H4 (cell line): ENCODE measurements at regions not wholly inside any gene's neighbourhood (a gene's known extent, or its start where the extent isn't known, plus 50 kb on each side); places are given as distances from the start of the nearest gene placed in this dataset.
A peak's percentile ranks its signal among the peaks of the same experiment; 100 is the strongest.
"Not testable (repeated sequence)": the region's sequence is repeated elsewhere in the genome, so short reads cannot be mapped to it uniquely, and the experiment has no call there.

Source experiments
- DNase-seq: peaks from one replicate; pipeline ENCODE4 v3.0.0-alpha.2; 2015; ENCODE audit warnings: low spot score

DNA sequence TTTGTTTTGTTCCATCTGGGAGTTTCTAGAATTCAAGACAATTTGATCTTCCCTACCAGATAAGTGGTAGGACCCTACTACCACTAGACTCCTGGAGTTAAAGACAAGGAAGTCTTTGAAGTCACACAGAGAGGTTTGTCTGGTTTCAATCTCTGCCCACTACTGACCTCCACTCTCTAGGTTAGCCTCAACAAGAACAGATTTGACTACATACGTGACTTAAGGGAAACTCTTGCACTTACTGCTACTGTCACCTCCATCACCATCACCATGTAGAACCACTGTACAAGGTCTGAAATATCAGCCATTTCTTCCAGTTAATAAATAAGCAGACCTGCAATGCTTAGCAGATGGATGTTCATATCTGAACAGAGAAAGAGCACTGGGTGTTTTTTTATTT, 148.3 kb upstream of the ARHGEF26 start:
- DNase-seq = no peak

- DNase-seq = no peak
These were observed 147.4 kb upstream of the ARHGEF26 start for GRCh38 chr3:153973722-153974265.

DNA sequence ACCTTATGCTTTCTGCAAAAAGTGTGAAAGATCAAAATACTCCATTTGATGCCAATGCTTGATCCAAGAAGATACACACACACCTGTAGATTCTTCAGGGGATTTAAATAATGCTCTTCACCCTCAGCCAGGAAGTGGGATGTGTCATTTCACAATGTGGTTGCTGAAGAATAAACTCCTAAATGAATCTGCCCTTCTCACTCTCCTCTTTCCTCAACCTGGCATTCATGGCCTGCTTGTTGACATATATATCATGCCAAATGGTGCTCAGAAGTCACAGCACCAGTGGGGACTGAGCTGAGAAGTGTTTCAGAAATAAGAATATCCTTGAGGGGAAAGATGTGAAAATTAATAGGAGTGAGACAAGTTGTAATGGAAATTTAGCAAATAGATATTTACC, 146.6 kb upstream of the ARHGEF26 start:
- no peak for DNase-seq

DNA sequence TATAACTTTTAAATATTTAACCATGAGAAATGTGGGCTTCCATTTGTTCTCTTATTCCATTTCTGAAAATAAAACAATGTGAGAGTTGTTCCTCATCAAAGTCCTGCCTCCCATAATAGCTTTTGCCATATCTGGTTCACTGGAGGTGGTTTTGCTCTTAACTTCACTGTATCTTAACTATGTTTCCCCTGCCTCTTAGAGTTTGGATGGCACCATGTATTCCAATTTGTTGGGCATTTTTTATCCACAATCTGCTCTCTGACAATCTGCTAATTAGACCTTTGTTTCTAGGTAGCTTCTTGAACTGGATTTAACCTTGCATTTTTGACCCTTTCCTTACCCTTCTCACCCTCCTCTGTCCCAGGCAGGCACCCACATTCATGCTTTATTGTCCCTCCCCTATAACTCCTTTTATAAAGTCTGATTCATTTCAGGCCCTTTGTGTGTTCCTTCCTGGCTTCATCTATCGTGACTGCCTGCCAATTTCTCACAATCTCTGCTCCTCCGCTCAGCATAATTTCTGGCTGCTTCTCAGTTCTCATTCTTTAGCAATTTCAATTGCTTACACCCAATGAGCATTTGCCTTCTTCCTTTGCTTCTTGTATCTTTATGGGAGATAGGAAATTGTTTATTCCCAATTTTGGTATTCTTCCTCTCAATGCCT, 144.2 kb upstream of the ARHGEF26 start:
- DNase-seq = no peak

- no peak for DNase-seq
These were observed 143.2 kb upstream of the ARHGEF26 start for GRCh38 chr3:153978006-153978405.

DNA sequence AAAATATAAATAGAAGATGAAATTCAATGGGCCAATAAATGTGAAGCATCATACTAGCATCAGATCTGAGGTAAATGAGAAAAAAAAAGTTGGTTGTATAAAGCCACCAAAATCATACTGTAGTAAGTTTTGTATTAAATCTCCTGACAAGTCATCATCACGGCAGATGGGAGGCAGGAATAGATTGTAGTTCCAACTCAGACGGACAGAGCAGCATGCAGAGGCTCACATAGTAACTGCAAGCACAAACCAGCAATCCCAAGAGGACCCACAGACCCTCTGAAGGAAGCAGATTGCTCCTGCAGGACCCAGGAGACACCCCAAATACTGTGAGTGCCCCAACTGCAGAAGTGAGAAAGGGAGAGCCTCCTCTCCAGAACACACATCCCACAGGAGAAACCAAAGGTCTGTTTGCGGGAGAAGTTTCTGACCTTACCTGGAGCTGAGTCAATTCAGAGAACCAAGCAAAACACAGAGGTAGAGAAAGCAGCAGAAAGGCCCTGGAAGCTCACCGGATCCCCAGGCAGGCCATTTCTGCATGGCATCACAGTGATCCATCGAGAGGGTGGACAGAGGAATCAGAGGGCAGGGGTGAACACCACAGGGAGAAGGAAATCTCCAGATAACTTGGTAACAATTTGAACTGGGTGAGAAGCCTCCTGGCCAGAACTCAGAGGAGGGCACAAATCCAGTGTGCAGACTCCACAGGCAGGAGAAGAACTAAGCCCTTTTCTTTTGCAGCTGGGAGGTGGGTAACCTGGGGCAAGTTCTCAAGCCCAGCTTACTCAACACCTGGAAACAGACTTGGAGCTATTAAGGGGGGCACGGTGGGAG, 141.6 kb upstream of the ARHGEF26 start:
- DNase-seq = no peak

GRCh38 chr3:153980252-153980590, 141.0 kb upstream of the ARHGEF26 start:
- DNase-seq = peak; percentile 61

GRCh38 chr3:153997364-153997763, 123.8 kb upstream of the ARHGEF26 start:
- DNase-seq = not testable (repeated sequence)

DNA sequence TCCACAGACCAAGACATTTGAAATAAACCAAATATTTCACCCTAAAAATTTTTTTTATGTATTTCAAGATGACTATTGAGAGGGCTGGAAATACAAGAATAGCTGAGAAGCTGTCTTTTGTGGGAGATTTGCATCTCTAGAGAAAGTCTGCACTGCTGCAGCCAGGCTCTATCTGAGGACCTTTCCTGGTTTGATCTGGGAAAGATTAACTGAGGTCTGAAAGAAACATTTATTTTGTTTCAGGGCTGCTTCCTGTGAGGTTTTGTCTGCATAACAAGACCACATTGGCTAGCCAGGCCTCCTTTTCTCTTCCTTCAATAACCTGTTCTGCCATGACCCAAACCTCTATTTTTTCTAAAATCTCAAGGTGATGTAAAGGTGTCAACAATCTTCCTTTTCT, 117.5 kb upstream of the ARHGEF26 start:
- DNase-seq = no peak

- no peak for DNase-seq
These were observed 110.2 kb upstream of the ARHGEF26 start for GRCh38 chr3:154011036-154011435.

- DNase-seq = no peak
These were observed 107.5 kb upstream of the ARHGEF26 start for GRCh38 chr3:154013736-154014135.

DNA sequence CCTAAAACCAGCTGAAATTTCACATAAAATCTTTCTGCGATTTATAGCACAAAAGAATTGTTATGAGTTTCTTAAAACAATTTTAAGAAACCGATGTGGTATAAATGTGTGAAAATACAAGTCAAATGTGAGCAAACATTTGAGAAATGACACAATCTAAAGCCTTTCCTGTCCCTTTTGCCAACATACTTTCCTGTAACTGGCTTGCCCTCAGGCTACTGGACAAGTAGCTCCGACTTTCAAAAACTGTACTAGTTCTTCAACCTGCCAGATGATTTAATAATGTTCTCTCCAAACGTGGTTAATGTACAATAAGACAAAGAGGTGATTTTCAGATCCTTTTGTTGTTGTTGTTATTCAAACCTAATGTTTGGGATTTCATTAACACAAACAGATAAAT, 105.9 kb upstream of the ARHGEF26 start:
- no peak for DNase-seq

DNA sequence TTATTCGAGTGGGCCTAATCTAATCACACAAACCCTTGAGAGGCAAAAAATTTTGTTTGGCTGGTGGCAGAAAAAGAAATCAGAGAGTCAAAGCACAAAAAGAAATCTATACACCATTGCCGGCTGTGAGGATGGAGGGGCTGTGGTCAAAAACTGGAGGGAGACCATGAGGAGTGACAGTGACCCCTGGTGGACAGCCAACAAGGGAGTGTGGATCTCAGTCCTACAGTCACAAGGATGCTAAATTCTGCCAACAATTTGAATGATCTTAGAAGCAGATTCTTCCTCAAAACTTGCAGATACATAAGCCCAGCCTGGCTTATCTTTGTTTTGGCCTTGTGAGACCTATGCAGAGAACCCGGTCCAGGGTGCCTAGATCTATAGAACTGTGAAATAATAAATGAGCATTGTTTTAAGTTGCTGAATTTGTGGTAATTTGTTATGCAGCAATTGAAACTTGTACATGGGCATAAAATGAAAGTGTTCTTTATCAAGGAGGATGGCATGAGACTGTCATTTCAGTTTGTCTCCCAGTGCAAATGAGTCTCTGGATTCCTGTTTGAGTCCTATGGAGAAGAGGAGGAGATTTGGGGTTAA, 103.0 kb upstream of the ARHGEF26 start:
- DNase-seq = peak; percentile 38

DNA sequence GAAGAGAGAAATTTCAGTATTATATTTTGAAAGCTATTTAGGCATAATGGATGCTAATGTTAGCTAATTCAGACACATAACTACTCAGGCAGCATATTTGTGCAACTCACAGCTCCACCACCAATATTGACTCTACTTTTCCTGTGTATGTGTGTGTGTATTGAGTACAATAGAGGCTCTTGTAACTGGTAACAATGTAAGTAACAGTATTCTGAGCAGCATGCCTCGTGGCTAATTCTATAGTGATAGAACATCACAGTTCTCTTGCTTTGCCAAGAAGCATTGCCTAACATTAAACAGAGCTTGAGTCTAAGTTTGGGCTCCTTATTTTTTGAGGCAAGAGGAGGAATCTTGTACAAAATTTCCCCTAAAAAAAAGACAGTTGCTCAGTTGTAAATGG, 98.6 kb upstream of the ARHGEF26 start:
- no peak for DNase-seq

DNA sequence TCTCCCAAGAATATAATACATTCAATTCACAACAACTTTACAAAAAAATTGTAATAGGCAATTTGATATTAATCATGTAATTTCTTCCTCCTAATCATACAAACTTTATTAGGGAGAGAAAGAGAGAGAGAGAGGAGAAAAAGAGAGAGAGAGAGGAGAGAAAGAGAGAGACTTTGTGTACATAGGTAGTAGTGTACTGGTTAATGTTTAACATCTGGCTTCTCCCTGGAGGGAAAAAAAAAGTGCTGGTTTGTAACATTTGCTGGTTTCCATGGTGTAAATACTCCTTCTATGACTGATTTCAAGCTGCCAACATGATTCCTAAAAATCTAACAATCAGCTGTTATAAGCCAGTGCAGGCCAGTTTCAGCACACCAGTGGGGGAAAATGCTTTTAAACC, 98.0 kb upstream of the ARHGEF26 start:
- no peak for DNase-seq

GRCh38 chr3:154025007-154025406, 96.2 kb upstream of the ARHGEF26 start:
- DNase-seq = no peak

DNA sequence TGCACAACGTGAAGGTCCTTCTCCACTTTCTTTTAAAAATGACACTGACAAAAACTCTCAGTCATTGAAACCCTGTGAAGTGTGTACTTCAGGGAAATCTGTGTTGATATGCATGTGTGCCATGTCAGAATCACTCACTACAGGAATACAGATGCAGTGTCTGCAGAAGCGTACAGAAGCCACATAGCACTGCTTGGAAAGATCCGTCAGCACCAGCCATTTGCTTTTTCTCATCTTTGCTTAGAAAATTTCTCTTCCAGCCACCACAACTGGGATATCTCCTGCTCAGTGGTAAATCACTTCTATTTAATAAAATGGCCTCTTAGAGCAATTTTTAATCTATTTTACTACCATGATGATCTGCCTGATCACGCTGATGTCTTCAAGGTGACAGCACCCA, 91.3 kb upstream of the ARHGEF26 start:
- no peak for DNase-seq

DNA sequence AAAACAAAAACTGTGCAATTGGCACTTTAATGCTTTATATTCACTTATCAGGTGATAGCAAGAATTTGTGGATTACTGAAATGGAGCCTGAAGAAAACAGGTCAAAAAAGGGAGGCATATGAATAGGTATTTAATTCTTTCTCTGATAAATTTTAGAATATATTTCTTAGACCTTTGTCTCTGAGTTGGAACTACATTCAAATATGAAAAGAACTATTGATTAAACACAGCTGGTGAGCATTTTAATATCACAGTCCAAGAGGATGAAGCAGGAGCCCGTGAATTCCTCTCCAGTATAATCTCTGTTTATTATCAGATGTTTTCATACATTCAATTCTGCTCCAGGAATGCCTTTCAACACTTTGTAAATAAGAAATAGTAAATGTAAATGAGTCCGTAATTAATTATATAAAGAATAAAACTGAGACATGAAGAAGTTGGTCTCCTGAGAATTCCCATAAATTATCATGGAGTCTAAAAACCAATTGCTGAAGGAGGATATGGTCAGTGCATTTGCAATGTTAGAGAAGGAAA, 86.3 kb upstream of the ARHGEF26 start:
- DNase-seq = no peak

DNA sequence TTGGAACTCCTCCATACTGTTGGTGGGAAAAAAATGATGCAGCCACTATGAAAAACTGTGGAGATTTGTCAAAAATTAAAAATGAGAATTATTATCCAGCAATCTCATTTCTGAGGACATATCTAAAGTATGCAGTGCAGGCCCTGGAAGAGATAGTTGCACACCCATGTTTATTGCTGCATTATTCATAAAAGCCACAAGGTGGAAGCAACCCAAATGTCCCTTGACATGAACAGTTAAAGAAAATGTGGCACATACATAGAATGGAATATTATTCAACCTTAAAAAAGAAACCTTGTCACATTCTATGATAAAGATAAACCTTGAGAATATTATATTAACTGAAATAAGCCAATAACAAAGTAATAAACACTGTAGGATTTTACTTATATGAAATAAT, 80.9 kb upstream of the ARHGEF26 start:
- peak; percentile 23 for DNase-seq

DNA sequence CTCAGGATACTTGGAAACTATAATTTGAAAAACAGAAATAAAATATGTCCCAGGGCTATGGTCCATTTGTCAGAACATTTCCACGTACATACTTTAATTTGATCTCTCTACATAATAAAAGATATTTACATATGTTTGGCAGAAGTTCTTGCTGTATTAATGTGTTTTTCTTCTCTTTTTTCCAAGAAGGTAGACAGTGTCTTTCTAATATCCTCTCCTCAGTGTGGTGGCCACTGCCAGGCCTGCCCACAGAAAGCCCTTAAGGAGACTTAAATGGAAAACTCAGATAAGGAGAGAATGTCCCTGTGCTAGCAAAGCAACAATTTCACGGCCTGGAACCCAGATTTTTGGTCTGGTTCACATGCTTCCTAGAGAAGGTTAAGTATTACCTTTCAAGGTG, 76.5 kb upstream of the ARHGEF26 start:
- DNase-seq = no peak

- no peak for DNase-seq
These were observed 71.0 kb upstream of the ARHGEF26 start for GRCh38 chr3:154050216-154050615.

- no peak for DNase-seq
These were observed 70.4 kb upstream of the ARHGEF26 start for GRCh38 chr3:154050766-154051165.

GRCh38 chr3:154059833-154060232, 61.4 kb upstream of the ARHGEF26 start:
- no peak for DNase-seq
